GM21423 (cell line): ENCODE measurements at regions not wholly inside any gene's neighbourhood (a gene's known extent, or its start where the extent isn't known, plus 50 kb on each side); places are given as distances from the start of the nearest gene placed in this dataset.
"Not testable (repeated sequence)": the region's sequence is repeated elsewhere in the genome, so short reads cannot be mapped to it uniquely, and the experiment has no call there.

Experiments
- ATAC-seq: cut with Tn5 transposase; IDR thresholded peaks from one replicate; pipeline ENCODE4 v1.9.1; 2021; ENCODE audit warnings: mild to moderate bottlenecking, moderate library complexity; ENCODE audit not compliant: unreplicated experiment

DNA sequence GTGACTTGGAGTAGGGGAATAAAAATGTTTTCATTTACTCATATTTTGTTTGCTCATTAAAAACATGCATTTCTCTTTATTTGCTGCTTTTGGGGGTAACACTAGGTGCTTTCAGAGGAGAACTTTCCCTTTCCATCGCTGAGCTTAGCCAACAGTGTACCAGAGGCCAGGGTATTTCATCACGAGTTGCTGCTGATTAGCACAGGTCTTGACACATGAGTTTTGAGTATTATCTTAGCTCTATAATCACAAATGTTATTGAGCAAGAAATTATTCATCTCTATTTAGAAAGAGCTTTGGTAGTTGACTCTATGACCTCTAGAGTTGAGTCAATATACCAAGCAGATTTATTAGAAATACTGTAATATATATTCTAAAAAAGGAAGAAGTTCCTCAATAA is 375.9 kb downstream of the NXPH1 start:
- ATAC-seq, result no peak

DNA sequence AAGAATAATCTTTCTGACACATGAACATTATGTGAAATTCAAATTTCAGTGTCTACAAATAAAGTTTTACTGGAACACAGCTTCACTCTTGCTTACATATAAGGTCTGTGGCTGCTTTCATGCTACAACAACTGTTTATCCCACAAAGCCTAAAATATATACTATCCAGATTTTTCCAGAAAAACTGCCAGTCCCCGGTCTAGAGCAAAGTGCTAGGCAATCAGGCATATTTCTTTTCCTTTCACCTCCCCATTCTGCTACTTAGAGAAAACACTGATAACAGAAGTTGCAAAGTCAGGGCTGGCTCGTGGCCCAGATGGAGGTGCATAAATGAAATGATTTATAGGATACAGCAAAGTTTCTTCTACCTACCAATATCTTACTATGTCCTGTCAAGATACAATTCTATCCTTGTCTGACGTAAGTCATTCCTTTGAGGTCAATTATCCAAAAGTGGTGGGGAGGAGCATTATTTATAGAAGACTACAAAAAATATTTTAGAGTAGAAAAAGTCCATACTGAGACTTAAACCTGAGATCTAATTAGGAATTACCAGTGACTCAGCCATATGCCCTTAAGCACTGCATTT is 384.1 kb downstream of the NXPH1 start:
- ATAC-seq, result no peak

DNA sequence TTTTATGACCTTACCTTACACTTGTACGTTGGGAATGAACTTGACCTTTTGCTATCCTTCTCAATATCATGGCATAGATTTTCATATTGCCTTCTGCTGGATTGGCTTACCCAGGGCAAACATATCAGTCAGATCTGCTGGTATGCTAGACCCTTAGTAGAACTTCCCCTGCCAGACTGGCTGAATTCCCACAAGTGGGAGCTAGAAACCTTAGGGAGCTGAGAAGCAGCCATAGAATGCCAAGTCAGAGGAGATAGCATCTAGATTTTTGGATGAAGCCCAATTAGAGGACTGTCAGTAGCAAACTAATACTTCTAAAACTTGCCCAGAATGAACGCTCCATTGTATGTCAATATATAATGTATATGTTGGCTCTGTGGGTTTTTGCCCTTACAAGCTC is 385.0 kb downstream of the NXPH1 start:
- no peak for ATAC-seq

- no peak for ATAC-seq
Observed at GRCh38 chr7:8822595-8822994, 389.2 kb downstream of the NXPH1 start.

DNA sequence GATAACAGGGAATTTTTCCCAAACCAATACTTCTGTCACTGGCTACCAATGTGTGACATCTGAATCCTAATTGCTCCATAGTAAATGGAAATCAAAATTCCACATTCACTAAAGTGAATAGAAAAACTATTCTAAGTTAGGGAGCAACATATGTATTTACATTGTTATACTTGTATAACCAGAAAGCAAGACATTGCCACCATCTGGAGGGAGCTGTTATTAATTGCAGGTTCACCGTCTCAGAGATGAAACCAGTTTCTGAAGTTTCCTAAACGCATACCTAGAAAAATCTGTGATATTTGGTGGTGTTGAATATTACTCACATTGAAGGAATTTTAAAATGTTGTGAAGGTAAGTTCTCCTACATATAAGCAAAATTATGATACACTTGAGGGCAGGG is 390.1 kb downstream of the NXPH1 start:
- ATAC-seq, result no peak

DNA sequence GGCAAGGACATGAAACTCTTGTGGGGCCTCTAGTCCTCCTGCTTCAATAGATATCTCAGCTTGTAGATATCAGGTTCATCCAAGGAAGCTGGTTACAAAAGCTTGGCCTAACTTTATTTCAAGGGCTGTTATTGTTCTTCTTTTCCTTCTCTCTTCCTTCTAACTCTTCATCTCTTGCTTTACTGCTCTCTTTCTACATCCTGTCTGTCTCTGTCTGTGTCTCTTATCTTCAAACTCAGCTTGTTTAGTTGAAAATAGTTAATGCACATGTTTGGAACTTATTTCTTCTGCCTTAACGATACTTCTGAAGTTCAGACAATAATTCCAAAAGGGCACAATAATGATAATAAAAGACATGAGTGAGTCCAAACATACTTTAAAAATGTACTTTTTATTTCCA is 393.9 kb downstream of the NXPH1 start:
- ATAC-seq, result no peak

- no peak for ATAC-seq
Observed at GRCh38 chr7:8829100-8829499, 395.7 kb downstream of the NXPH1 start.

GRCh38 chr7:8831376-8831775 is 398.0 kb downstream of the NXPH1 start:
- ATAC-seq, result no peak

DNA sequence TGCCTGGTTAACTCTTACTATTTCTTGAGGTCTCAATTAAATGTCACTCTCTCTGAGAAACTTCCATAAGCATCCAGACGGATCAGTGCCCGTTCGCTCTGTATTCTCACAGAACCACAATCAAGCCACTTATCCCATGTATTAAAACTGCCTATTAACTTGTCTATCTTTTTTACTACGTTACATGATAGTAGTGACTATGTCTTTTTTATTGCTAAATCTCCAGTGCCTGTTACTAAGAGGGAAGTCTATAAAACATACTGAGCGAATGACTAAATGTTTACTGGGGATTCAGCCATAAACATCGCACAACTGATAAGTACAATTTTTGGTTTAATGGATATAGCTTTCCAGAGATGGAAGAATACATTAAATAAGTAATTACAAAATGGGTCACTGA is 399.9 kb downstream of the NXPH1 start:
- ATAC-seq, result no peak

- no peak for ATAC-seq
Observed at GRCh38 chr7:8841171-8841570, 407.8 kb downstream of the NXPH1 start.

- ATAC-seq, result no peak
Observed at GRCh38 chr7:8871716-8872115, 438.3 kb downstream of the NXPH1 start.

GRCh38 chr7:8881916-8882315 is 448.5 kb downstream of the NXPH1 start:
- ATAC-seq, result no peak

DNA sequence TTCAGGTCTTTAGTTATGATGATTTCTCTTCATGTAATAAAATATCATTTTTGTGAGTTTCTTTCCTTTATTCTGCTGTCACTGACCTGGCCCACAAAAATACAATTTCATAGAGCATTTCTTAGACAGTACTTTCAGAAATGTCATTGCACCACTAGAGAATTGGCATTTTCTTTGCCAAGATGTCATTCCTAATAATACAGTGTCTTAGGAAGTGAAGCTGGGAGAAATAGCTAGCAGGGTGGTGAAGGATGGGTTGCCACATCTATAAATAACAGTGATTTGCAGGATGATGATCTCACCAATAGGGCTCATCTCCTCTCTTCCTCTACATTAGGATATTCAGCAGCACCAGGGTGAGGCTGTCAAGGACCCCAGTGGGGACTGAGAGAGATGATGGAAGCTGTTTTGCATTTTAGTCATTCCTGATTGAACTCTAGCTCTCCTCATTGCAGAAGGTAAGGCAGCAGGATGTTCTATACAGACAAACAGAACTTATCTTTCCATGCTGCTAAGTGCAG is 452.1 kb downstream of the NXPH1 start:
- no peak for ATAC-seq

GRCh38 chr7:8890346-8890745 is 456.9 kb downstream of the NXPH1 start:
- not testable (repeated sequence) for ATAC-seq

DNA sequence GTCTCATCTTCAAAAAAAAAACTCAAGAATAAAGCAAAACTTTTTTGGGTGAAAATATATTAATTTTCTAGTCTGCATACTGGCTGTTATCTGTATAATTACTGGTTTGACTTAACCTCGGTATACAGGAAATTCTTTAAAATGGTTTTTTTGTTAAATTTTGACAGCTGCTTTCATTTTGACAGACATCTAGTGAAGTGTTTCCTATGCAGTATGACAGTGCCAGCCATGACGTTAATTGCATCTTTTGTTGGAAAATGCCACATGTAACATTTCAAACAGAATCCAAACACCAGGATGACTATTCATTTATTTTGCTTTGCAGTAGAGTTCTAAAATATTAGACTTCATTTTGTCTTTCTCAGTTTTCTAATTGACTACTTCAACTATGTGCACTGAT is 460.4 kb downstream of the NXPH1 start:
- ATAC-seq, result no peak

GRCh38 chr7:8906396-8907075 is 473.1 kb downstream of the NXPH1 start:
- ATAC-seq, result no peak

DNA sequence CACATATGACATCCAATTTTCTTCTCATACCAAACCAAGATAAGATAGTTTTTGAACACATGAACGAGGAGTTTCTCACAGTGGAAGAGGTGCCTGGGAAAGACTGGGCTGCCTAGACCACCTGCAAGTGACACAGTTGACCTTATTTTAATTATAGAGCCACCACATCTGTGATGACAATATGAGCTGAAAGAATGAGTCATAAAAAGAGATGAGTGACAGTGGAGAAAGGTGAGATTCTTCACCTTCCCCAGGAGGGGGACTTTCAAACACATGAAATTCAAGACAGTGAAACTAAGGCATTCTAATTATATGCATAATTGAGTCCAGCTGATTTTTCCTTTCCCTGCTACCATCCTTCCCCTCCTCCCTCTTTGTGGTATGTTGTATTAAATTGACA is 475.5 kb downstream of the NXPH1 start:
- ATAC-seq, result no peak

- no peak for ATAC-seq
Observed at GRCh38 chr7:8913682-8914081, 480.3 kb downstream of the NXPH1 start.

- ATAC-seq, result no peak
Observed at GRCh38 chr7:8921807-8922206, 488.4 kb downstream of the NXPH1 start.

- no peak for ATAC-seq
Observed at GRCh38 chr7:8922726-8923125, 489.3 kb downstream of the NXPH1 start.

DNA sequence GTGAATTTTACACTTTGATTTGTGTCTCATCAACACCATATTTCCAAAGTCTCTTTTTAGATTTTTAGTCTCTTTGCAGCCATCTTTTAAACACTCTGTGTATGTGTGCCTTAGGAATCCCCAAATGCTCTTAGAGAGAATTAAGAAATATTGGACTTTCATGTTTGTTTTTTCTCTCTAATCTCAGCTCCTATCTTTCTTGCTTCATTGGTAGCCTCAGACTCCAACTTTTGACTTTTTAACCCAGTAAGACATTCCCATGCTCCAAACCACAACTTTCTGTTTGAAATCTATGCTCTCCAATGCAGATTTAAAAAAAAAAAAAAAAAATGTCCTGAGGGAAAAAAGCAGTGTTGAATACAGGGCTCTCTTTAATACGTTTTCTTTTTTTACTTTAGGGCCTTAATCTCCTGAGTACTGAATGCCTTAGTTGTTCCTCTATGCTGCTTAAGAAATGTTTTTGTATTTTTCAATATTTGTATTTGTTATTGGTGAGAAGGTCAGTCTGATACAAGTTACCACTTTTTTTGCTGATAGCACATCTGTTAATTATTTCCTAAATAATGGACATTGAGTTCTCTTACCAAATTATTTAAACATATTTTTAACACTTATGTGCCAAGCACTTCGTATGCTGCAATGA is 489.9 kb downstream of the NXPH1 start:
- no peak for ATAC-seq

DNA sequence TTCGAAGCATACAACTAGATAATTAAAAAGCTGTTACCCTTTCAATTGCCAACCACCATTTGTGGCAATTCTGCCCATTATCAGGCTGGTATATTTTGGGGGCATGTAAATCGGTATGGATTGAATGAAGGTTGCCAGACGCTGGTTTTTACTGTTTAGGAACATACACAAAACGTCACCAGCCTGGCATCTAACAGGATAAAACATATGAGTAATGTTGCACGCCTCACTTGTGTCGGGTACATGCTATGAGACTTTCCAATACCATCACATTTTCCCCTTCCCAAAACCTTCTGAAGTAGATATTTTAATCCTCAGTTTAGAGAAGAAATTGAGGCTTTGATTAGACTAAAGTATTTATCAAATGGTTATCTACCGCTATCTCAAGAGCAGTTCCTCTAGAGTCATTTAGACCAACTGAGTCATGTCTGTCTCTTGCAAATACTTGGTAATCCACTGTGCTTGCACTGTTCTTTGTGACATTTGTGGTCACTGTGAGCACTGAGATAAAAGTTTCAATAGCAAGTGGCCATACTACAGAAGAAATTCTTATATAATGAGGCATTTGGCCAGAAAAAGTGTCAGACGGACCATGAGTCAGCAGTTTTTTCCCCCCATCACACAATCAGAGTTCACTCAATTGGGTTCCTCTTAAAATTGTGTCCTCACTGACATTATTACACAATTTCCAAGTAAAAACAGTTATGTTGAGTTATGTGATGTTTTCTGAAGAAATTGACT is 498.7 kb downstream of the NXPH1 start:
- no peak for ATAC-seq
